HEK293T (cell line): ENCODE measurements at regions not wholly inside any gene's neighbourhood (a gene's known extent, or its start where the extent isn't known, plus 50 kb on each side); places are given as distances from the start of the nearest gene placed in this dataset.

Experiments
- ARNT ChIP-seq: fragments of 450-650 bp; IDR thresholded peaks from 2 replicates; pipeline ENCODE4 v1.6.1; 2017; ENCODE audit warnings: mild to moderate bottlenecking
- ELF4 ChIP-seq: fragments of 450-650 bp; IDR thresholded peaks from 2 replicates; pipeline ENCODE4 v1.6.1; 2017; ENCODE audit warnings: antibody characterized with exemption
- FOXA1 ChIP-seq: fragments of 450-650 bp; IDR thresholded peaks from 2 replicates; pipeline ENCODE4 v1.6.1; 2016; ENCODE audit warnings: mild to moderate bottlenecking
- FOXK2 ChIP-seq: fragments of 450-650 bp; IDR thresholded peaks from 2 replicates; pipeline ENCODE4 v1.6.1; 2016; ENCODE audit warnings: mild to moderate bottlenecking
- HDGF ChIP-seq: fragments of 450-650 bp; IDR thresholded peaks from 2 replicates; pipeline ENCODE4 v1.6.1; 2017; ENCODE audit warnings: antibody characterized with exemption, borderline replicate concordance
- L3MBTL2 ChIP-seq: fragments of 450-650 bp; conservative IDR thresholded peaks from 2 replicates; pipeline ENCODE4 v1.6.1; 2016; ENCODE audit warnings: mild to moderate bottlenecking
- LEF1 ChIP-seq: fragments of 450-650 bp; IDR thresholded peaks from 2 replicates; pipeline ENCODE4 v1.6.1; 2017; ENCODE audit warnings: mild to moderate bottlenecking, borderline replicate concordance
- NFRKB ChIP-seq: fragments of 450-650 bp; IDR thresholded peaks from 2 replicates; pipeline ENCODE4 v1.6.1; 2016; ENCODE audit warnings: mild to moderate bottlenecking, moderate library complexity
- SP1 ChIP-seq: fragments of 450-650 bp; IDR thresholded peaks from 2 replicates; pipeline ENCODE4 v1.6.1; 2017
- SUZ12 ChIP-seq: fragments of 450-650 bp; IDR thresholded peaks from 2 replicates; pipeline ENCODE4 v1.6.1; 2016; ENCODE audit warnings: mild to moderate bottlenecking
- TARDBP ChIP-seq: fragments of 450-650 bp; IDR thresholded peaks from 2 replicates; pipeline ENCODE4 v1.6.1; 2016
- TF ChIP-seq, protein P1 (sequence below): fragments of 450-650 bp; IDR thresholded peaks from 2 replicates; pipeline ENCODE4 v1.6.1; 2016

- TF ChIP-seq FOXA1 (no peak), FOXK2 (no peak), SP1 (no peak), LEF1 (no peak), L3MBTL2 (no peak), HDGF (no peak), ARNT (no peak), TARDBP (no peak), ELF4 (no peak), NFRKB (no peak), SUZ12 (no peak)
- TF ChIP-seq, protein P1, sequence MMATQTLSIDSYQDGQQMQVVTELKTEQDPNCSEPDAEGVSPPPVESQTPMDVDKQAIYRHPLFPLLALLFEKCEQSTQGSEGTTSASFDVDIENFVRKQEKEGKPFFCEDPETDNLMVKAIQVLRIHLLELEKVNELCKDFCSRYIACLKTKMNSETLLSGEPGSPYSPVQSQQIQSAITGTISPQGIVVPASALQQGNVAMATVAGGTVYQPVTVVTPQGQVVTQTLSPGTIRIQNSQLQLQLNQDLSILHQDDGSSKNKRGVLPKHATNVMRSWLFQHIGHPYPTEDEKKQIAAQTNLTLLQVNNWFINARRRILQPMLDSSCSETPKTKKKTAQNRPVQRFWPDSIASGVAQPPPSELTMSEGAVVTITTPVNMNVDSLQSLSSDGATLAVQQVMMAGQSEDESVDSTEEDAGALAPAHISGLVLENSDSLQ: peak; percentile 64
Measured at GRCh38 chr3:154981664-154982063, 98.5 kb upstream of the MME start.
